A549 (cell line): ENCODE measurements at regions not wholly inside any gene's neighbourhood (a gene's known extent, or its start where the extent isn't known, plus 50 kb on each side); places are given as distances from the start of the nearest gene placed in this dataset.

Experiments
- BHLHE40 ChIP-seq: IDR thresholded peaks from 2 replicates; pipeline ENCODE4 v1.6.1; 2012; ENCODE audit warnings: low read depth, low read length, inconsistent platforms
- EP300 ChIP-seq, 2 experiments: fragments of >200 bp; sonication (Bioruptor Twin); formaldehyde crosslinking; IDR thresholded peaks; 2 replicates in 1 of 2; 3 replicates in 1 of 2; pipeline ENCODE4 v1.6.1; 2016 to 2017
- JUN ChIP-seq, 2 experiments: fragments of >200 bp; sonication (Bioruptor Twin); formaldehyde crosslinking; IDR thresholded peaks; 2 replicates in 1 of 2; 3 replicates in 1 of 2; pipeline ENCODE4 v1.6.1; 2016 to 2017
- POLR2A ChIP-seq: IDR thresholded peaks from 2 replicates; pipeline ENCODE4 v1.6.1; 2012; ENCODE audit warnings: mild to moderate bottlenecking, low read length
- RAD21 ChIP-seq, 2 experiments: fragments of >200 bp in 1 of 2; sonication (Bioruptor Twin) in 1 of 2; formaldehyde crosslinking in 1 of 2; IDR thresholded peaks in 1 of 2; conservative IDR thresholded peaks in 1 of 2; 2 replicates in 1 of 2; 3 replicates in 1 of 2; pipeline ENCODE4 v1.6.1; 2012 to 2018; ENCODE audit warnings: inconsistent platforms in 1 of 2
- TF ChIP-seq, protein P1 (sequence below): IDR thresholded peaks from 2 replicates; pipeline ENCODE4 v1.6.1; 2012
- TF ChIP-seq, protein P2 (sequence below): fragments of 450-650 bp; IDR thresholded peaks from 2 replicates; pipeline ENCODE4 v1.6.1; 2014; ENCODE audit warnings: antibody characterized with exemption
- TF ChIP-seq, protein P3 (sequence below): fragments of >200 bp; sonication (Bioruptor Twin); formaldehyde crosslinking; IDR thresholded peaks from 3 replicates; pipeline ENCODE4 v1.5.1; 2016

DNA sequence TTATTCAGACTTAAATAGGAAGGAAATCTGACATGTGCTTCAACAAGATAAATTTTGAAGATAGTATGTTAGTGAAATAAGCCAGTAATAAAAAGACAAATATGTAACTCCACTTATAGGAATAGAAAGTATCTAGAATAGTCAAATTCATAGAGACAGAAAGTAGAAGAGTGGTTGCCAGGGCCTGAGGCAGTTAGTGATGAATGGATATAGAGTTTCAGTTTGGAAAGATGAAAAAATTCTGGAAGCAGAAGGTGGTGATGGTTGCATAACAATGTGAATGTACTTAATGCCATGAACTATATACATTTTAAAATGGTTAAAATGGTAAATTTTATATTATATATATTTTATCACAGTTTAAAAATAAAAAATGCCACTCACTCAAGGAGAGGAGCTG, 54.3 kb downstream of the HAND2 start:
- TF ChIP-seq EP300 (IDR thresholded peaks at IDR 0.05) (no peak), BHLHE40 (no peak), RAD21 (conservative IDR thresholded peaks at IDR 0.05 in 1 of 2, IDR thresholded peaks at IDR 0.05 in 1 of 2) (no peak), JUN (IDR thresholded peaks at IDR 0.05) (no peak), POLR2A (no peak)
- TF ChIP-seq, protein P1, sequence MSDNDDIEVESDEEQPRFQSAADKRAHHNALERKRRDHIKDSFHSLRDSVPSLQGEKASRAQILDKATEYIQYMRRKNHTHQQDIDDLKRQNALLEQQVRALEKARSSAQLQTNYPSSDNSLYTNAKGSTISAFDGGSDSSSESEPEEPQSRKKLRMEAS = no peak
- TF ChIP-seq, protein P2, sequence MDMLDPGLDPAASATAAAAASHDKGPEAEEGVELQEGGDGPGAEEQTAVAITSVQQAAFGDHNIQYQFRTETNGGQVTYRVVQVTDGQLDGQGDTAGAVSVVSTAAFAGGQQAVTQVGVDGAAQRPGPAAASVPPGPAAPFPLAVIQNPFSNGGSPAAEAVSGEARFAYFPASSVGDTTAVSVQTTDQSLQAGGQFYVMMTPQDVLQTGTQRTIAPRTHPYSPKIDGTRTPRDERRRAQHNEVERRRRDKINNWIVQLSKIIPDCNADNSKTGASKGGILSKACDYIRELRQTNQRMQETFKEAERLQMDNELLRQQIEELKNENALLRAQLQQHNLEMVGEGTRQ = no peak
- TF ChIP-seq, protein P3, sequence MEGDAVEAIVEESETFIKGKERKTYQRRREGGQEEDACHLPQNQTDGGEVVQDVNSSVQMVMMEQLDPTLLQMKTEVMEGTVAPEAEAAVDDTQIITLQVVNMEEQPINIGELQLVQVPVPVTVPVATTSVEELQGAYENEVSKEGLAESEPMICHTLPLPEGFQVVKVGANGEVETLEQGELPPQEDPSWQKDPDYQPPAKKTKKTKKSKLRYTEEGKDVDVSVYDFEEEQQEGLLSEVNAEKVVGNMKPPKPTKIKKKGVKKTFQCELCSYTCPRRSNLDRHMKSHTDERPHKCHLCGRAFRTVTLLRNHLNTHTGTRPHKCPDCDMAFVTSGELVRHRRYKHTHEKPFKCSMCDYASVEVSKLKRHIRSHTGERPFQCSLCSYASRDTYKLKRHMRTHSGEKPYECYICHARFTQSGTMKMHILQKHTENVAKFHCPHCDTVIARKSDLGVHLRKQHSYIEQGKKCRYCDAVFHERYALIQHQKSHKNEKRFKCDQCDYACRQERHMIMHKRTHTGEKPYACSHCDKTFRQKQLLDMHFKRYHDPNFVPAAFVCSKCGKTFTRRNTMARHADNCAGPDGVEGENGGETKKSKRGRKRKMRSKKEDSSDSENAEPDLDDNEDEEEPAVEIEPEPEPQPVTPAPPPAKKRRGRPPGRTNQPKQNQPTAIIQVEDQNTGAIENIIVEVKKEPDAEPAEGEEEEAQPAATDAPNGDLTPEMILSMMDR = no peak
